Endothelial cell (in vitro differentiated cells): ENCODE measurements at regions not wholly inside any gene's neighbourhood (a gene's known extent, or its start where the extent isn't known, plus 50 kb on each side); places are given as distances from the start of the nearest gene placed in this dataset.

Experiments used
- DNase-seq: peaks from one replicate; pipeline ENCODE4 v3.0.0; 2021; ENCODE audit warnings: low spot score
- H3K27ac Mint-ChIP-seq: one replicate; pipeline ENCODE4 v1.8.0; 2021; ENCODE audit warnings: mixed read lengths, inconsistent platforms; ENCODE audit not compliant: unreplicated experiment
- H3K27me3 Mint-ChIP-seq: one replicate; pipeline ENCODE4 v1.8.0; 2021; ENCODE audit warnings: mild to moderate bottlenecking, moderate library complexity, mixed read lengths, inconsistent platforms; ENCODE audit not compliant: unreplicated experiment
- H3K36me3 Mint-ChIP-seq: one replicate; pipeline ENCODE4 v1.8.0; 2021; ENCODE audit warnings: mild to moderate bottlenecking, low read depth, mixed read lengths, inconsistent platforms; ENCODE audit not compliant: unreplicated experiment
- H3K4me1 Mint-ChIP-seq: one replicate; pipeline ENCODE4 v1.8.0; 2021; ENCODE audit warnings: mild to moderate bottlenecking, mixed read lengths, inconsistent platforms; ENCODE audit not compliant: unreplicated experiment
- H3K4me3 Mint-ChIP-seq: one replicate; pipeline ENCODE4 v1.8.0; 2021; ENCODE audit warnings: mild to moderate bottlenecking, mixed read lengths, inconsistent platforms; ENCODE audit not compliant: unreplicated experiment
- H3K9me3 Mint-ChIP-seq: one replicate; pipeline ENCODE4 v1.8.0; 2021; ENCODE audit warnings: mixed read lengths, inconsistent platforms; ENCODE audit not compliant: unreplicated experiment
- TF ChIP-seq, protein P1 (sequence below): fragments of 200-600 bp; sonication (generic); IDR thresholded peaks from one replicate; pipeline ENCODE4 v1.5.0; 2021; ENCODE audit warnings: antibody characterized with exemption; ENCODE audit not compliant: unreplicated experiment

- no peak overlapping the region for H3K27ac Mint-ChIP-seq
- TF ChIP-seq, protein P1, sequence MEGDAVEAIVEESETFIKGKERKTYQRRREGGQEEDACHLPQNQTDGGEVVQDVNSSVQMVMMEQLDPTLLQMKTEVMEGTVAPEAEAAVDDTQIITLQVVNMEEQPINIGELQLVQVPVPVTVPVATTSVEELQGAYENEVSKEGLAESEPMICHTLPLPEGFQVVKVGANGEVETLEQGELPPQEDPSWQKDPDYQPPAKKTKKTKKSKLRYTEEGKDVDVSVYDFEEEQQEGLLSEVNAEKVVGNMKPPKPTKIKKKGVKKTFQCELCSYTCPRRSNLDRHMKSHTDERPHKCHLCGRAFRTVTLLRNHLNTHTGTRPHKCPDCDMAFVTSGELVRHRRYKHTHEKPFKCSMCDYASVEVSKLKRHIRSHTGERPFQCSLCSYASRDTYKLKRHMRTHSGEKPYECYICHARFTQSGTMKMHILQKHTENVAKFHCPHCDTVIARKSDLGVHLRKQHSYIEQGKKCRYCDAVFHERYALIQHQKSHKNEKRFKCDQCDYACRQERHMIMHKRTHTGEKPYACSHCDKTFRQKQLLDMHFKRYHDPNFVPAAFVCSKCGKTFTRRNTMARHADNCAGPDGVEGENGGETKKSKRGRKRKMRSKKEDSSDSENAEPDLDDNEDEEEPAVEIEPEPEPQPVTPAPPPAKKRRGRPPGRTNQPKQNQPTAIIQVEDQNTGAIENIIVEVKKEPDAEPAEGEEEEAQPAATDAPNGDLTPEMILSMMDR: no peak
These were observed 191.8 kb upstream of the LRFN2 start for GRCh38 chr6:40778918-40779317.

DNA sequence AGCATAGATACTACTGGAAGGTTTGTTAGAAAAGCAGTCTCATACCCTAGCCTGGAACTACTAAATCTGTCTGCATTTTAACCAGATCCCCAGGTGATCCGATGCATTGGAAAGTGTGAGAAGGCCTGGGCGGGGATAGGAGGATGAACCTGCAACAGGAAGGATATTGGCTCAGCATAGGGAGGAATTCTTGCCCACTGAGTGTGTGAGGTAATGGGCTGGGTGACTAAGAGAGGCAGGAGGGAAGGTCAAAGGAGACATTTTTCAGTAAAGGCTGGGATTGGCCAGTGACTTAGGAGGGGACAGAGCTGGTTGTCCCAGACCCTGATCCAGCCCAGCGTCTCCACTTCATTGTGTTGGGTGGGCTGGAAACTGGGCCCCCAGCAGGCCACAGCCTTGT is 191.0 kb upstream of the LRFN2 start:
- Mint-ChIP-seq H3K9me3 (no peaks in the 10 kb centered on the region), H3K27ac (no peak overlapping the region), H3K36me3 (no peaks in the 10 kb centered on the region), H3K4me1 (no peaks in the 10 kb centered on the region), H3K4me3 (no peak overlapping the region), H3K27me3 (no peaks in the 10 kb centered on the region)
- no peak for DNase-seq
- TF ChIP-seq, protein P1: no peak

More at GRCh38 chr6:40778918-40779317, 191.8 kb upstream of the LRFN2 start:
- no peaks in the 10 kb centered on the region for H3K36me3 Mint-ChIP-seq
- no peak for DNase-seq
- H3K27me3 Mint-ChIP-seq: no peaks in the 10 kb centered on the region
- H3K4me1 Mint-ChIP-seq: no peaks in the 10 kb centered on the region
- H3K9me3 Mint-ChIP-seq: no peaks in the 10 kb centered on the region
- H3K4me3 Mint-ChIP-seq: no peak overlapping the region

DNA sequence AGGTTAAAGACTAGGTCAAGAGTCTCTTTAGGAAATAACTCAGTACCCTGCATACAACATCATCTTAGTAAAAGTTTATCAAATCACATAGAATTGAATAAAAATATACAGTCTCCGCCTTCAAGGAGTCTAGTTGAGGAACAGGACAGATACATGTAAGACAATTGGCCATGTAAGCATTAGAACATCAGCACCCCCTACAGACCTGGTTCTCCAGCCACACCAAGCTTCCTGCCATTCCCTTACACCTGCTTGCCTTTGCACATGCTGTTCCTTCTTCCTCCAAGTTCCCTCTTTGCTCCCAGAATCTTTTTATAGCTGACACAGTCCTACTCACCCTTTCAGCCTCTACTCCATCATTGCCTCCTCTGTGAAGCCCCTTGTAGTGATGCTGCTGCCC is 187.8 kb upstream of the LRFN2 start:
- no peaks in the 10 kb centered on the region for H3K36me3 Mint-ChIP-seq
- no peak overlapping the region for H3K4me3 Mint-ChIP-seq
- DNase-seq: no peak
- H3K27ac Mint-ChIP-seq: no peak overlapping the region
- H3K27me3 Mint-ChIP-seq: no peaks in the 10 kb centered on the region
- H3K9me3 Mint-ChIP-seq: no peaks in the 10 kb centered on the region
- TF ChIP-seq, protein P1: no peak
- H3K4me1 Mint-ChIP-seq: no peaks in the 10 kb centered on the region

DNA sequence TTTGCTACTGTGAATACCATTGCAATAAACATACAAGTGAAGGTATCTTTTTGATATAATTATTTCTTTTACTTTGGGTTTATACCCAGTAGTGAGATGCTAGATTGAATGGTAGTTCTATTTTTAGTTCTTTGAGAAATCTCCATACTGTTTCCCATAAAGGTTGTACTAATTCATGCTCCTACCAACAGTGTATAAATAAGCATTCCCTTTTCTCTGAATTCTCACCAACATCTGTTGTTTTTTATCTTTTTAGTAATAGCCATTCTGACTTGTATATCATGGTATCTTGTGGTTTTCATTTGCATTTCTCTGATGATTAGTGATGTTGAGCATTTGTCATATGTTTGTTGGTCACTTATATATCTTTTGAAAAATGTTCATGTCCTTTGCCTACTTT is 183.6 kb upstream of the LRFN2 start:
- no peaks in the 10 kb centered on the region for H3K4me1 Mint-ChIP-seq
- DNase-seq: no peak
- H3K9me3 Mint-ChIP-seq: no peaks in the 10 kb centered on the region
- H3K27me3 Mint-ChIP-seq: peaks cover 1% of the 10 kb centered on the region
- no peaks in the 10 kb centered on the region for H3K36me3 Mint-ChIP-seq
- no peak overlapping the region for H3K4me3 Mint-ChIP-seq
- TF ChIP-seq, protein P1: no peak
- H3K27ac Mint-ChIP-seq: no peak overlapping the region

DNA sequence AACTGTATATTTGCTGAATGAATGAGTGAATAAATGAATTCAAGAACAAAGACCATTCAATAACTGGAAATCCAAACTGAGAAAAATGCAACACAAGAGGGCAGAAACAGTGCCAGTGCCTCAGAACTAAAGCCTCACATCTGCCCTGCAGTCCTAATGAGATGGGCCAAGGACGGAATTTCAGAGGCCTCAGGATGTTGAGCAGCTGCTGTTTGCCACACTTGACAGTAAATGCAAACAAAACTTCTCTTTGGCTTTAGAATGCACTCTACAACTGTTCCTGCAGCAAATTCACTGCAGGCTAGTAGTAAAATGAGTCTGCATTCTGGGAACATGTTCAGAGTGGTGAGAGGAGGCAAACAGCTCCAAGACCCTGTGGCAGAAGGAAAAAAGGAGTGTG is 177.6 kb upstream of the LRFN2 start:
- Mint-ChIP-seq H3K9me3 (no peaks in the 10 kb centered on the region), H3K36me3 (no peaks in the 10 kb centered on the region), H3K27me3 (peaks cover 6% of the 10 kb centered on the region), H3K4me3 (no peak overlapping the region), H3K27ac (no peak overlapping the region), H3K4me1 (no peaks in the 10 kb centered on the region)
- DNase-seq: no peak
- TF ChIP-seq, protein P1: no peak
